Neuronal stem cell (in vitro differentiated cells): ENCODE measurements at regions not wholly inside any gene's neighbourhood (a gene's known extent, or its start where the extent isn't known, plus 50 kb on each side); places are given as distances from the start of the nearest gene placed in this dataset.

Experiments
- DNase-seq: peaks from one replicate; pipeline ENCODE4 v3.0.0-alpha.2; 2013; ENCODE audit warnings: low spot score
- H2AFZ ChIP-seq: one replicate; pipeline ENCODE4 v1.6.1; 2013; ENCODE audit warnings: mild to moderate bottlenecking, low read length, inconsistent platforms
- H2AK5ac ChIP-seq: 2 replicates; pipeline ENCODE4 v1.6.1; 2013; ENCODE audit warnings: low read depth, mild to moderate bottlenecking, inconsistent platforms, low read length, moderate library complexity, mixed read lengths
- H2BK120ac ChIP-seq: 2 replicates; pipeline ENCODE4 v1.6.1; 2013; ENCODE audit warnings: low read depth, mild to moderate bottlenecking, inconsistent platforms, low read length, moderate library complexity, mixed read lengths
- H2BK12ac ChIP-seq: one replicate; pipeline ENCODE4 v1.6.1; 2013; ENCODE audit warnings: low read length, inconsistent platforms
- H2BK15ac ChIP-seq: 2 replicates; pipeline ENCODE4 v1.6.1; 2013; ENCODE audit warnings: mild to moderate bottlenecking, low read length, inconsistent platforms, mixed read lengths
- H2BK5ac ChIP-seq: one replicate; pipeline ENCODE4 v1.6.1; 2013; ENCODE audit warnings: inconsistent platforms, mild to moderate bottlenecking, low read length, moderate library complexity
- H3K14ac ChIP-seq: one replicate; pipeline ENCODE4 v1.6.1; 2013; ENCODE audit warnings: low read length, inconsistent platforms
- H3K18ac ChIP-seq: 2 replicates; pipeline ENCODE4 v1.6.1; 2013; ENCODE audit warnings: low read length, inconsistent platforms
- H3K23ac ChIP-seq: 2 replicates; pipeline ENCODE4 v1.6.1; 2013; ENCODE audit warnings: low read depth, mild to moderate bottlenecking, mixed read lengths, low read length, inconsistent platforms; ENCODE audit not compliant: poor library complexity
- H3K27ac ChIP-seq: replicated peaks from 3 replicates; pipeline ENCODE4 v1.5.1; 2013; ENCODE audit warnings: low read length, inconsistent platforms
- H3K27me3 ChIP-seq, 3 experiments: 2 replicates each; pipeline ENCODE4 v1.6.1; 2013; ENCODE audit warnings: low read length in 3 of 3, mild to moderate bottlenecking in 2 of 3, inconsistent platforms in 1 of 3, low read depth in 1 of 3, mixed read lengths in 1 of 3, moderate library complexity in 1 of 3; ENCODE audit not compliant: control insufficient read depth in 3 of 3, insufficient read depth in 3 of 3
- H3K36me3 ChIP-seq, 2 donors: replicated peaks in 1 of 2; 2 replicates each; pipeline ENCODE4 v1.6.1; 2013; ENCODE audit warnings: low read length in 2 of 2; ENCODE audit not compliant: control insufficient read depth in 2 of 2, insufficient read depth in 2 of 2
- H3K4ac ChIP-seq: 2 replicates; pipeline ENCODE4 v1.6.1; 2013; ENCODE audit warnings: inconsistent platforms, mild to moderate bottlenecking, low read length, moderate library complexity
- H3K4me1 ChIP-seq, 2 donors: 1 replicate in 1 of 2; 2 replicates in 1 of 2; pipeline ENCODE4 v1.6.1; 2013; ENCODE audit warnings: low read length in 2 of 2, low read depth in 1 of 2; ENCODE audit not compliant: control insufficient read depth in 2 of 2, insufficient read depth in 1 of 2
- H3K4me2 ChIP-seq: one replicate; pipeline ENCODE4 v1.6.1; 2013; ENCODE audit warnings: mild to moderate bottlenecking, low read length, inconsistent platforms; ENCODE audit not compliant: insufficient read depth, poor library complexity, severe bottlenecking
- H3K4me3 ChIP-seq, 2 donors: 2 replicates each; pipeline ENCODE4 v1.5.1; 2013; ENCODE audit warnings: low read length in 2 of 2, mild to moderate bottlenecking in 2 of 2, inconsistent platforms in 1 of 2, moderate library complexity in 1 of 2
- H3K79me1 ChIP-seq: one replicate; pipeline ENCODE4 v1.6.1; 2013; ENCODE audit warnings: low read depth, mild to moderate bottlenecking, inconsistent platforms, low read length, moderate library complexity
- H3K9ac ChIP-seq: one replicate; pipeline ENCODE4 v1.6.1; 2013; ENCODE audit warnings: mild to moderate bottlenecking, low read depth, low read length, inconsistent platforms; ENCODE audit not compliant: poor library complexity
- H3K9me3 ChIP-seq, 2 donors: replicated peaks in 1 of 2; 2 replicates each; pipeline versions ENCODE3 to v1.6.1; 2013; ENCODE audit warnings: low read length in 2 of 2, mild to moderate bottlenecking in 2 of 2, inconsistent platforms in 1 of 2, low read depth in 1 of 2, mixed read lengths in 1 of 2, moderate library complexity in 1 of 2; ENCODE audit not compliant: control insufficient read depth in 2 of 2, insufficient read depth in 1 of 2
- H4K8ac ChIP-seq: one replicate; pipeline ENCODE4 v1.6.1; 2013; ENCODE audit warnings: low read depth, mild to moderate bottlenecking, inconsistent platforms, low read length, moderate library complexity
- H4K91ac ChIP-seq: one replicate; pipeline ENCODE4 v1.6.1; 2013; ENCODE audit warnings: low read length, low read depth, mild to moderate bottlenecking, inconsistent platforms; ENCODE audit not compliant: poor library complexity
- WGBS, 2 donors: extraction: QIAGEN DNeasy Blood & Tissue Kit; methylation state at CpG; one replicate each; pipeline ENCODE4 v1.1.7; 2013; ENCODE audit warnings: missing lambda C conversion rate in 2 of 2, mixed read lengths in 1 of 2; ENCODE audit not compliant: insufficient read length in 2 of 2, insufficient replicate concordance in 1 of 2; ENCODE audit errors: extremely low coverage in 2 of 2; 5-methylcytosine and 5-hydroxymethylcytosine counted together

- no peak for DNase-seq
- Histone ChIP-seq H3K14ac (no peak overlapping the region), H2AK5ac (no peak overlapping the region)
These were observed 405.8 kb upstream of the CDH2 start for GRCh38 chr18:28582724-28583123.

GRCh38 chr18:28581521-28582071 lies 404.7 kb upstream of the CDH2 start:
- no peak overlapping the region for H3K27ac ChIP-seq
- DNase-seq: peak; percentile 5

More at GRCh38 chr18:28582724-28583123, 405.8 kb upstream of the CDH2 start:
- H3K4me2 ChIP-seq: no peak overlapping the region
- H3K4me1 ChIP-seq: peaks cover 7 to 9% of the 10 kb centered on the region in 2 donors
- no peak overlapping the region for H4K8ac ChIP-seq
- H3K79me1 ChIP-seq: no peaks in the 10 kb centered on the region
- no peak overlapping the region for H3K18ac ChIP-seq
- no peaks in the 10 kb centered on the region for H3K27me3 ChIP-seq
- no peak overlapping the region for H2BK120ac ChIP-seq
- WGBS, 2 donors: no CpG with 5 or more reads among the region's 2 CpGs
- H2BK5ac ChIP-seq: no peak overlapping the region
- H3K9ac ChIP-seq: no peak overlapping the region
- no peak overlapping the region for H4K91ac ChIP-seq
- H3K4me3 ChIP-seq: no peak overlapping the region
- H2BK15ac ChIP-seq: no peak overlapping the region
- H3K36me3 ChIP-seq: no peaks in the 10 kb centered on the region
- no peak overlapping the region for H3K23ac ChIP-seq
- no peak overlapping the region for H3K4ac ChIP-seq
- no peak overlapping the region for H3K27ac ChIP-seq
- H3K9me3 ChIP-seq: no peaks in the 10 kb centered on the region
- no peak overlapping the region for H2AFZ ChIP-seq
- H2BK12ac ChIP-seq: no peak overlapping the region

GRCh38 chr18:28576941-28577340 lies 400.0 kb upstream of the CDH2 start:
- Histone ChIP-seq H2AFZ (no peak overlapping the region), H2BK15ac (no peak overlapping the region), H2BK5ac (no peak overlapping the region), H3K36me3 (no peaks in the 10 kb centered on the region), H3K4ac (no peak overlapping the region), H3K23ac (no peak overlapping the region), H3K14ac (no peak overlapping the region), H3K4me1 (peaks cover 9 to 11% of the 10 kb centered on the region in 2 donors), H3K4me2 (no peak overlapping the region), H3K4me3 (no peak overlapping the region), H3K79me1 (no peaks in the 10 kb centered on the region), H3K9ac (no peak overlapping the region), H3K18ac (no peak overlapping the region), H4K8ac (no peak overlapping the region), H3K9me3 (no peaks in the 10 kb centered on the region), H2BK12ac (no peak overlapping the region), H3K27me3 (no peaks in the 10 kb centered on the region), H4K91ac (no peak overlapping the region), H2BK120ac (no peak overlapping the region), H2AK5ac (no peak overlapping the region), H3K27ac (no peak overlapping the region)
- DNase-seq: no peak
- no CpG with 5 or more reads among the region's 3 CpGs for WGBS, 2 donors

More at GRCh38 chr18:28581521-28582071, 404.7 kb upstream of the CDH2 start:
- Histone ChIP-seq H3K27me3 (no peaks in the 10 kb centered on the region), H2AK5ac (no peak overlapping the region), H3K4me1 (peaks cover 6 to 9% of the 10 kb centered on the region in 2 donors), H3K4me2 (no peak overlapping the region), H3K36me3 (no peaks in the 10 kb centered on the region), H2BK15ac (no peak overlapping the region), H4K8ac (no peak overlapping the region), H2BK12ac (no peak overlapping the region), H3K79me1 (no peaks in the 10 kb centered on the region), H3K9me3 (no peaks in the 10 kb centered on the region), H3K23ac (no peak overlapping the region), H3K9ac (no peak overlapping the region), H3K4ac (no peak overlapping the region), H2BK120ac (no peak overlapping the region), H3K18ac (no peak overlapping the region), H3K4me3 (no peak overlapping the region), H4K91ac (no peak overlapping the region), H3K14ac (no peak overlapping the region), H2BK5ac (no peak overlapping the region), H2AFZ (peak overlapping the region; percentile 54)
- no CpG with 5 or more reads among the region's 4 CpGs for WGBS, 2 donors

- no peak overlapping the region for H3K23ac ChIP-seq
- no peaks in the 10 kb centered on the region for H3K36me3 ChIP-seq
- H3K4me2 ChIP-seq: no peak overlapping the region
These were observed 398.2 kb upstream of the CDH2 start for GRCh38 chr18:28575123-28575522.

More at GRCh38 chr18:28575123-28575522, 398.2 kb upstream of the CDH2 start:
- Histone ChIP-seq H4K8ac (no peak overlapping the region), H2BK5ac (no peak overlapping the region), H3K9me3 (no peaks in the 10 kb centered on the region), H2AK5ac (no peak overlapping the region), H3K4ac (no peak overlapping the region), H3K18ac (no peak overlapping the region), H4K91ac (no peak overlapping the region), H3K79me1 (no peaks in the 10 kb centered on the region), H3K27ac (no peak overlapping the region), H2AFZ (no peak overlapping the region), H3K4me3 (no peak overlapping the region), H2BK12ac (no peak overlapping the region), H3K9ac (no peak overlapping the region), H3K14ac (no peak overlapping the region), H3K27me3 (no peaks in the 10 kb centered on the region), H2BK15ac (no peak overlapping the region), H2BK120ac (no peak overlapping the region), H3K4me1 (peaks cover 0 to 4% of the 10 kb centered on the region in 2 donors)
- no peak for DNase-seq
- no CpG with 5 or more reads among the region's 3 CpGs for WGBS, 2 donors
